Testis (tissue), 2 donors: ENCODE measurements at regions not wholly inside any gene's neighbourhood (a gene's known extent, or its start where the extent isn't known, plus 50 kb on each side); places are given as distances from the start of the nearest gene placed in this dataset.

Experiments
- POLR2A ChIP-seq: fragments of 450-650 bp; IDR thresholded peaks from one replicate; pipeline ENCODE4 v1.6.1; 2017; ENCODE audit warnings: antibody characterized with exemption, mild to moderate bottlenecking, moderate library complexity
- TF ChIP-seq, protein P1 (sequence below), 3 experiments: fragments of 450-650 bp in 2 of 3; fragments of 200-600 bp in 1 of 3; sonication (generic) in 1 of 3; IDR thresholded peaks; one replicate each; pipeline ENCODE4 v1.5.1; 2016 to 2019; ENCODE audit warnings: antibody characterized with exemption in 3 of 3, mild to moderate bottlenecking in 2 of 3, moderate library complexity in 1 of 3

GRCh38 chr6:85771455-85771854 lies 128.8 kb upstream of the SYNCRIP start:
- TF ChIP-seq POLR2A = no peak
- TF ChIP-seq, protein P1, sequence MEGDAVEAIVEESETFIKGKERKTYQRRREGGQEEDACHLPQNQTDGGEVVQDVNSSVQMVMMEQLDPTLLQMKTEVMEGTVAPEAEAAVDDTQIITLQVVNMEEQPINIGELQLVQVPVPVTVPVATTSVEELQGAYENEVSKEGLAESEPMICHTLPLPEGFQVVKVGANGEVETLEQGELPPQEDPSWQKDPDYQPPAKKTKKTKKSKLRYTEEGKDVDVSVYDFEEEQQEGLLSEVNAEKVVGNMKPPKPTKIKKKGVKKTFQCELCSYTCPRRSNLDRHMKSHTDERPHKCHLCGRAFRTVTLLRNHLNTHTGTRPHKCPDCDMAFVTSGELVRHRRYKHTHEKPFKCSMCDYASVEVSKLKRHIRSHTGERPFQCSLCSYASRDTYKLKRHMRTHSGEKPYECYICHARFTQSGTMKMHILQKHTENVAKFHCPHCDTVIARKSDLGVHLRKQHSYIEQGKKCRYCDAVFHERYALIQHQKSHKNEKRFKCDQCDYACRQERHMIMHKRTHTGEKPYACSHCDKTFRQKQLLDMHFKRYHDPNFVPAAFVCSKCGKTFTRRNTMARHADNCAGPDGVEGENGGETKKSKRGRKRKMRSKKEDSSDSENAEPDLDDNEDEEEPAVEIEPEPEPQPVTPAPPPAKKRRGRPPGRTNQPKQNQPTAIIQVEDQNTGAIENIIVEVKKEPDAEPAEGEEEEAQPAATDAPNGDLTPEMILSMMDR (IDR thresholded peaks at IDR 0.05) = no peak
